K562 (cell line): ENCODE measurements at regions not wholly inside any gene's neighbourhood (a gene's known extent, or its start where the extent isn't known, plus 50 kb on each side); places are given as distances from the start of the nearest gene placed in this dataset.

Source experiments
- ATAC-seq: fragments of 200-7000 bp; cut with Tn5 transposase; 3 replicates; pipeline ENCODE4 v1.9.1; 2020; ENCODE audit warnings: moderate library complexity
- BruUV-seq: library from RNA; stranded (reverse); fragments of 400-500 nt; replicated peaks from 2 replicates; lab custom pipeline; 2021; lab: Mats Ljungman, UMichigan
- CTCF ChIA-PET: fragments of 300-600 bp; formaldehyde crosslinking; extraction: SDS; loops from one replicate; lab custom pipeline; 2021; ENCODE audit warnings: low intra/inter-chr PET ratio; lab: Yijun Ruan, JAX
- POLR2A ChIA-PET: fragments of 300-600, 350-650 bp; sonication (Branson Sonifier 250); formaldehyde crosslinking; extraction: SDS; loops from one replicate; lab custom pipeline; 2021; ENCODE audit warnings: antibody characterized with exemption, inconsistent platforms; lab: Yijun Ruan, JAX
- DNase-seq, 4 experiments: peaks; one replicate each; pipeline versions ENCODE4 v3.0.0 to v3.0.0-alpha.2; 2011 to 2018; ENCODE audit warnings: low spot score in 3 of 4, mixed read lengths in 3 of 4; ENCODE audit errors: extremely low read depth in 1 of 4
- FAIRE-seq: peaks from 2 replicates; lab custom pipeline; 2011; peaks lifted over from hg19 to GRCh38; lab: Jason Lieb, UNC
- H2AFZ ChIP-seq: 2 replicates; pipeline ENCODE4 v1.6.0; 2011; ENCODE audit warnings: low read depth, low read length, control low read depth, inconsistent platforms
- H3K27ac ChIP-seq: fragments of 200-600 bp; 3 replicates; pipeline ENCODE4 v1.8.0; 2011; ENCODE audit warnings: low read depth, mild to moderate bottlenecking, control low read depth, inconsistent platforms, low read length, moderate library complexity, mixed read lengths; ENCODE audit errors: extremely low read depth
- H3K27me3 ChIP-seq, 2 experiments: fragments of 300-600 bp in 1 of 2; 2 replicates in 1 of 2; 3 replicates in 1 of 2; pipeline versions ENCODE4 v1.6.0 to v1.8.0; 2011; ENCODE audit warnings: inconsistent platforms in 2 of 2, low read length in 2 of 2, mild to moderate bottlenecking in 1 of 2, mixed read lengths in 1 of 2, moderate library complexity in 1 of 2; ENCODE audit not compliant: control insufficient read depth in 2 of 2, insufficient read depth in 2 of 2
- H3K36me3 ChIP-seq: fragments of 300-600 bp; 3 replicates; pipeline ENCODE4 v1.8.0; 2011; ENCODE audit warnings: mild to moderate bottlenecking, low read length, inconsistent platforms; ENCODE audit not compliant: control insufficient read depth, insufficient read depth
- H3K4me1 ChIP-seq, 2 experiments: fragments of 200-600 bp in 1 of 2; replicated peaks in 1 of 2; 2 replicates in 1 of 2; 3 replicates in 1 of 2; pipeline versions ENCODE4 v1.5.1 to v1.8.0; 2011; ENCODE audit warnings: inconsistent platforms in 2 of 2, low read length in 2 of 2, mild to moderate bottlenecking in 1 of 2, mixed read lengths in 1 of 2, moderate library complexity in 1 of 2; ENCODE audit not compliant: control insufficient read depth in 2 of 2, insufficient read depth in 2 of 2
- H3K4me2 ChIP-seq: 2 replicates; pipeline ENCODE4 v1.6.1; 2011; ENCODE audit warnings: low read length, control low read depth, inconsistent platforms, mixed read lengths; ENCODE audit not compliant: insufficient read depth
- H3K4me3 ChIP-seq: fragments of 200-600 bp; sonication (generic), shearing (Covaris generic); 2 replicates; pipeline ENCODE4 v1.5.1; 2016; ENCODE audit warnings: control low read depth, inconsistent platforms
- H3K79me2 ChIP-seq: fragments of 200-600 bp; 3 replicates; pipeline ENCODE4 v1.8.0; 2011; ENCODE audit warnings: low read length, inconsistent platforms; ENCODE audit not compliant: control insufficient read depth, insufficient read depth
- H3K9ac ChIP-seq, 2 experiments: 2 replicates each; pipeline versions ENCODE4 v1.6.0 to v1.6.1; 2011; ENCODE audit warnings: low read depth in 2 of 2, low read length in 2 of 2, control low read depth in 1 of 2, inconsistent platforms in 1 of 2, mild to moderate bottlenecking in 1 of 2, mixed read lengths in 1 of 2; ENCODE audit not compliant: insufficient read depth in 1 of 2
- H3K9me1 ChIP-seq: one replicate; pipeline ENCODE4 v1.6.0; 2011; ENCODE audit warnings: inconsistent platforms, mild to moderate bottlenecking, low read length, moderate library complexity; ENCODE audit not compliant: control insufficient read depth, insufficient read depth
- H3K9me3 ChIP-seq: replicated peaks from 2 replicates; pipeline ENCODE4 v1.5.1; 2011; ENCODE audit warnings: low read depth, low read length, inconsistent platforms; ENCODE audit not compliant: control insufficient read depth, insufficient read depth
- H4K20me1 ChIP-seq: replicated peaks from 2 replicates; pipeline ENCODE4 v1.6.1; 2011; ENCODE audit warnings: low read length, inconsistent platforms, mixed read lengths; ENCODE audit not compliant: control insufficient read depth, insufficient read depth
- HDAC3 ChIP-seq: fragments of 450-650 bp; IDR thresholded peaks from 2 replicates; pipeline ENCODE4 v1.6.1; 2018; ENCODE audit warnings: borderline replicate concordance, mild to moderate bottlenecking, moderate library complexity; ENCODE audit not compliant: partially characterized antibody
- HMG20B ChIP-seq: fragments of 250-450 bp; sonication (Bioruptor Pico); IDR thresholded peaks from 2 replicates; pipeline ENCODE4 v1.5.0; 2021; ENCODE audit warnings: mild to moderate bottlenecking
- MAZ ChIP-seq, 2 experiments: fragments of 450-650 bp in 1 of 2; sonication (generic) in 1 of 2; formaldehyde crosslinking; IDR thresholded peaks in 1 of 2; conservative IDR thresholded peaks in 1 of 2; 2 replicates each; pipeline versions ENCODE4 v1.4.0 to v1.5.0; 2020; ENCODE audit warnings: mild to moderate bottlenecking in 1 of 2, missing genetic modification reagents in 1 of 2
- NR4A1 ChIP-seq, 2 experiments: fragments of 250-450 bp in 1 of 2; fragments of 450-650 bp in 1 of 2; sonication (Bioruptor Pico) in 1 of 2; IDR thresholded peaks; 2 replicates each; pipeline versions ENCODE4 v1.4.0 to v1.6.1; 2016 to 2020; ENCODE audit warnings: mild to moderate bottlenecking in 2 of 2, missing compliant biosample characterization in 1 of 2, missing genetic modification characterization in 1 of 2, moderate library complexity in 1 of 2
- ZNF561 ChIP-seq: fragments of 450-650 bp; formaldehyde crosslinking; conservative IDR thresholded peaks from 2 replicates; pipeline ENCODE4 v1.4.0; 2020; ENCODE audit warnings: mild to moderate bottlenecking, moderate library complexity
- WGBS: fragments of 100-300 bp; shearing (Covaris generic); methylation state at CpG from one replicate; pipeline ENCODE4 v1.1.6; 2016; ENCODE audit warnings: low coverage, mixed read lengths; ENCODE audit not compliant: insufficient coverage; ENCODE audit errors: missing lambda C conversion rate; 5-methylcytosine and 5-hydroxymethylcytosine counted together
- in situ Hi-C: fragments of 300-500 bp; cut with MboI; formaldehyde crosslinking; loops from 4 replicates; pipeline ENCODE4 v1.15.0; 2018; ENCODE audit warnings: inconsistent platforms, mixed read lengths
- intact Hi-C: fragments of 100-400 bp; cut with micrococcal nuclease; formaldehyde crosslinking; loops from 2 replicates; pipeline ENCODE4 v1.14.2; 2022

DNA sequence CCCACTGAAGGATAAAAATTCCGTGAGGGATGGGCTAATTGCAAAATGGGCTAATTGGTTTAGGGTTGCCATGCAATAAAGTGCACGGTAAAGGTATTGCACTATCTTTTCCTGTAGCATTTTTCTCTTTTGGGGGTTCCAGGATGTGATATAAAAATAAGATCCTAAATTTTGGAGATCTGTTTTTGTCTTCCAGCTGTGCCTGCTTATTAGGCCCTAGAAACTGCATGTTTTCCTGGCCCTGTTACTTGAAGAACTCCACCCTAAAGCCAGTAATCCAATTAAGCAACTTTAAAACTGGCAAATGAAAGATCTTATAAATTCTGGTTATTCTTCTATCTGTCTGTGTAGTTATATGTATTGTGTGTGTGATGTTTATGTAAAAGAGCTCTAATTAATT is 2489.6 kb downstream of the PCDH9 start:
- 0% methylated on average over 1 of the region's 2 CpGs for WGBS
- no peak for FAIRE-seq

DNA sequence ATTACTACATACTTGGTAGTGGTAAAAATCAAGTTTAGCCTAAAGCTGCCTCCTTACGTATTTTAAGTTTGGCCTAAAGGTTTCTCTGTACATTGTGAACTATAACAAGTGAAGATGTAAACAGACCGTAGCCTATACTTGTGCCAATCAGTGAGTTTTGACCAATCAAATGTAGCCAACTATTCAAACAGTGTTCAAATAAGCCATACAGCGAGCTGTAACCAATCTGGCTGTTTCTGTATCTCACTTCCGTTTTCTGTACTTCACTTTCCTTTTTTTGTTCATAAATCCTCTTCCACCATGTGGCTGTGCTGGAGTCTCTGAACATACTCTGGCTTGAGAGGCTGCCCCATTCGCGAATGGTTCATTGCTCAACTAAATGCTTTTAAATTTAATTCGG is 2504.6 kb downstream of the PCDH9 start:
- no peaks in the 10 kb centered on the region for H3K79me2 ChIP-seq
- POLR2A ChIA-PET = no interaction called here
- TF ChIP-seq HMG20B (no peak), ZNF561 (CRISPR knock-in tag) (no peak), HDAC3 (no peak)
- BruUV-seq = no TSS peak
- no peaks in the 10 kb centered on the region for H3K36me3 ChIP-seq
- H3K4me2 ChIP-seq = no peak overlapping the region
- no peak overlapping the region for H2AFZ ChIP-seq
- H3K9me1 ChIP-seq = no peaks in the 10 kb centered on the region
- no peaks in the 10 kb centered on the region for H3K4me1 ChIP-seq
- intact Hi-C loops (no loop called here), in situ Hi-C loops (no loop called here)
- H4K20me1 ChIP-seq = no peaks in the 10 kb centered on the region
- FAIRE-seq (no peak), ATAC-seq (no peak), DNase-seq (no peak)
- H3K27ac ChIP-seq = no peak overlapping the region
- H3K4me3 ChIP-seq = no peak overlapping the region
- H3K27me3 ChIP-seq = no peaks in the 10 kb centered on the region
- CTCF ChIA-PET = no interaction called here
- H3K9ac ChIP-seq = no peak overlapping the region
- no peaks in the 10 kb centered on the region for H3K9me3 ChIP-seq
- WGBS = 1% methylated on average over 7 of the region's 7 CpGs

More for the DNA sequence above, 2489.6 kb downstream of the PCDH9 start:
- Histone ChIP-seq H3K36me3 (no peaks in the 10 kb centered on the region), H3K9me3 (no peaks in the 10 kb centered on the region), H3K4me3 (no peak overlapping the region), H4K20me1 (no peaks in the 10 kb centered on the region), H3K9ac (no peak overlapping the region), H2AFZ (no peak overlapping the region), H3K4me1 (no peaks in the 10 kb centered on the region), H3K27ac (no peak overlapping the region), H3K9me1 (no peaks in the 10 kb centered on the region), H3K27me3 (no peaks in the 10 kb centered on the region), H3K4me2 (no peak overlapping the region), H3K79me2 (no peaks in the 10 kb centered on the region)
- no peak for DNase-seq
- in situ Hi-C loops (no loop called here), intact Hi-C loops (no loop called here)
- CTCF ChIA-PET = no interaction called here
- ATAC-seq = no peak
- POLR2A ChIA-PET = no interaction called here
- BruUV-seq = no TSS peak
- no peak for TF ChIP-seq NR4A1 (CRISPR knock-in tag; IDR thresholded peaks at IDR 0.05)
- TF ChIP-seq NR4A1 (tag; IDR thresholded peaks at IDR 0.05) = no peak
- TF ChIP-seq MAZ (CRISPR knock-in tag; conservative IDR thresholded peaks at IDR 0.05 in 1 of 2, IDR thresholded peaks at IDR 0.05 in 1 of 2) = no peak
